HCT116 (cell line): ENCODE measurements at regions not wholly inside any gene's neighbourhood (a gene's known extent, or its start where the extent isn't known, plus 50 kb on each side); places are given as distances from the start of the nearest gene placed in this dataset.

Experiments
- ATAC-seq: fragments of 200-7000 bp; cut with Tn5 transposase; 2 replicates; pipeline ENCODE4 v1.9.1; 2020; ENCODE audit warnings: mild to moderate bottlenecking, moderate library complexity
- BruUV-seq: library from RNA; stranded (reverse); fragments of 400-500 nt; replicated peaks from 2 replicates; lab custom pipeline; 2021; lab: Mats Ljungman, UMichigan
- CTCF ChIA-PET: fragments of 300-600 bp; sonication (Branson Sonifier 250); formaldehyde crosslinking; loops from one replicate; lab custom pipeline; 2021; ENCODE audit warnings: antibody characterized with exemption; lab: Charles Lee
- POLR2A ChIA-PET: fragments of 300-600, 350-600 bp; sonication (Branson Sonifier 250); formaldehyde crosslinking; loops from one replicate; lab custom pipeline; 2021; ENCODE audit warnings: antibody characterized with exemption; lab: Charles Lee
- RAD21 ChIA-PET, 2 experiments: fragments of 300-600 bp; sonication (Branson Sonifier 250); formaldehyde crosslinking; loops; one replicate each; lab custom pipeline; 2023; ENCODE audit warnings: low total read pairs in 2 of 2; ENCODE audit not compliant: uncharacterized antibody in 2 of 2, unreplicated experiment in 2 of 2, low non-redundant PET in 1 of 2; lab: Charles Lee
- DNase-seq: peaks from one replicate; pipeline ENCODE4 v3.0.0-alpha.2; 2010; ENCODE audit warnings: low read depth, low spot score
- H2AFZ ChIP-seq: fragments of 200-600 bp; shearing (Covaris generic), sonication (generic); 2 replicates; pipeline ENCODE4 v1.6.1; 2017; ENCODE audit warnings: low read depth, mixed run types, mixed read lengths, antibody characterized with exemption, low read length; ENCODE audit not compliant: poor library complexity, severe bottlenecking
- H3K27ac ChIP-seq: 2 replicates; pipeline ENCODE4 v1.5.1; 2012; ENCODE audit warnings: low read depth, low read length
- H3K27me3 ChIP-seq: fragments of 200-600 bp; sonication (generic); 2 replicates; pipeline ENCODE4 v1.6.1; 2016; ENCODE audit warnings: mixed run types, low read length, mixed read lengths; ENCODE audit not compliant: insufficient read depth
- H3K36me3 ChIP-seq, 2 experiments: fragments of 200-500 bp in 1 of 2; fragments of 200-600 bp in 1 of 2; sonication (Bioruptor generic) in 1 of 2; sonication (generic) in 1 of 2; 2 replicates each; pipeline versions ENCODE4 v1.5.1 to v1.6.1; 2014 to 2016; ENCODE audit warnings: low read length in 2 of 2, inconsistent platforms in 1 of 2, mixed read lengths in 1 of 2, mixed run types in 1 of 2; ENCODE audit not compliant: insufficient read depth in 2 of 2, control insufficient read depth in 1 of 2
- H3K4me1 ChIP-seq, 2 experiments: fragments of 200-600 bp in 1 of 2; sonication (generic) in 1 of 2; 2 replicates each; pipeline versions ENCODE4 v1.5.1 to v1.6.1; 2012 to 2017; ENCODE audit warnings: low read length in 2 of 2, inconsistent platforms in 1 of 2, mild to moderate bottlenecking in 1 of 2, mixed read lengths in 1 of 2, mixed run types in 1 of 2, moderate library complexity in 1 of 2; ENCODE audit not compliant: insufficient read depth in 2 of 2, control insufficient read depth in 1 of 2
- H3K4me2 ChIP-seq: fragments of 200-600 bp; sonication (generic); 2 replicates; pipeline ENCODE4 v1.6.1; 2017; ENCODE audit warnings: mixed run types, low read length, mixed read lengths
- H3K4me3 ChIP-seq, 2 experiments: fragments of 200-600 bp in 1 of 2; sonication (generic) in 1 of 2; replicated peaks in 1 of 2; 2 replicates each; pipeline ENCODE4 v1.5.1; 2011 to 2016; ENCODE audit warnings: low read length in 2 of 2, control low read depth in 1 of 2, low read depth in 1 of 2, mild to moderate bottlenecking in 1 of 2, mixed read lengths in 1 of 2, mixed run types in 1 of 2
- H3K79me2 ChIP-seq: fragments of 200-600 bp; sonication (generic); 2 replicates; pipeline ENCODE4 v1.6.1; 2017; ENCODE audit warnings: mild to moderate bottlenecking, mixed run types, low read length, moderate library complexity, mixed read lengths; ENCODE audit not compliant: insufficient read depth
- H3K9ac ChIP-seq: fragments of 200-600 bp; sonication (generic); 2 replicates; pipeline ENCODE4 v1.6.1; 2016; ENCODE audit warnings: low read length, mixed read lengths
- H3K9me2 ChIP-seq: fragments of 200-600 bp; sonication (generic), shearing (Covaris generic); 2 replicates; pipeline ENCODE4 v1.6.1; 2017; ENCODE audit warnings: mixed run types, mild to moderate bottlenecking, moderate library complexity; ENCODE audit not compliant: insufficient read depth
- H3K9me3 ChIP-seq, 2 experiments: fragments of 200-500 bp in 1 of 2; fragments of 200-600 bp in 1 of 2; sonication (Bioruptor generic) in 1 of 2; sonication (generic) in 1 of 2; 2 replicates each; pipeline ENCODE4 v1.6.1; 2014 to 2017; ENCODE audit warnings: low read length in 2 of 2, mixed read lengths in 2 of 2, inconsistent platforms in 1 of 2, low read depth in 1 of 2, mild to moderate bottlenecking in 1 of 2, mixed run types in 1 of 2, moderate library complexity in 1 of 2; ENCODE audit not compliant: control insufficient read depth in 1 of 2, insufficient read depth in 1 of 2
- H4K20me1 ChIP-seq: fragments of 200-600 bp; sonication (generic), shearing (Covaris generic); 2 replicates; pipeline ENCODE4 v1.6.1; 2017; ENCODE audit warnings: mixed run types, mild to moderate bottlenecking, moderate library complexity; ENCODE audit not compliant: insufficient read depth
- CBX3 ChIP-seq: IDR thresholded peaks from 2 replicates; pipeline ENCODE4 v1.6.1; 2012; ENCODE audit warnings: low read depth
- EZH2 ChIP-seq: fragments of 200-600 bp; sonication (generic); IDR thresholded peaks from 2 replicates; pipeline ENCODE4 v1.6.1; 2017; ENCODE audit warnings: antibody characterized with exemption, mixed run types
- EZH2phosphoT487 ChIP-seq: fragments of 200-600 bp; IDR thresholded peaks from 2 replicates; pipeline ENCODE4 v1.6.1; 2018; ENCODE audit warnings: antibody characterized with exemption, borderline replicate concordance
- POLR2A ChIP-seq: IDR thresholded peaks from 2 replicates; pipeline ENCODE4 v1.7.0; 2011; ENCODE audit warnings: borderline replicate concordance; ENCODE audit not compliant: insufficient read depth, insufficient read length; ENCODE audit errors: extremely low read depth
- RAD21 ChIP-seq: IDR thresholded peaks from 2 replicates; pipeline ENCODE4 v1.6.1; 2012; ENCODE audit warnings: low read depth, mild to moderate bottlenecking
- REST ChIP-seq: IDR thresholded peaks from 2 replicates; pipeline ENCODE4 v1.6.1; 2012; ENCODE audit warnings: low read depth
- SP1 ChIP-seq: IDR thresholded peaks from 2 replicates; pipeline ENCODE4 v1.6.1; 2012; ENCODE audit warnings: low read depth
- SRF ChIP-seq: IDR thresholded peaks from 2 replicates; pipeline ENCODE4 v1.6.1; 2012; ENCODE audit warnings: low read depth
- TCF7L2 ChIP-seq: IDR thresholded peaks from 2 replicates; pipeline ENCODE4 v1.7.0; 2011; ENCODE audit warnings: borderline replicate concordance, inconsistent platforms; ENCODE audit not compliant: insufficient read depth, insufficient read length; ENCODE audit errors: extremely low read depth
- intact Hi-C: fragments of 100-400 bp; cut with micrococcal nuclease; formaldehyde crosslinking; loops from 2 replicates; pipeline ENCODE4 v1.10.0; 2022
- TF ChIP-seq, protein P1 (sequence below), 3 experiments: fragments of 200-600 bp in 1 of 3; sonication (generic) in 1 of 3; IDR thresholded peaks in 2 of 3; conservative IDR thresholded peaks in 1 of 3; 2 replicates each; pipeline ENCODE4 v1.5.1; 2012 to 2017; ENCODE audit warnings: low read depth in 2 of 3, low read length in 2 of 3, antibody characterized with exemption in 1 of 3, borderline replicate concordance in 1 of 3, control low read depth in 1 of 3, mild to moderate bottlenecking in 1 of 3, mixed read lengths in 1 of 3, mixed run types in 1 of 3, moderate library complexity in 1 of 3; ENCODE audit not compliant: insufficient read depth in 1 of 3

DNA sequence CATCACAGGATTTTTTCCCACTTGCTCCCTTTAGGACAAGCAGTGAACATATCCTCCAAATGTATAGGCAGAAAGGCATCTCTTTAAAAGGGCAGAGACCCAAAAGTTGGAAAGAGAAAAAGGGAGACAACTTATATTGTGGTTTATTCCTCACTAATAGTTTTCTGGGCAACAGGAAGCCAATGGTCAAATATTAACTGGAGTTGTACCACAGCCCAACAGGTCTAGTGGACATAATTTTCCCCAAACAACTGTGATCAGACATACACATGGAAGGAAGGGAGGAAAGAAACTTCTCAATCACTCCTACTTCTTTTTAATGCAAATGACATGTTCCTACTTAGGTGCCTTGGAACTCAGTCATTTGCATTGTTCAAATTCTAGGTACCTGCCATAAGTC, 78.4 kb downstream of the SOX9 start:
- no peak overlapping the region for H3K27ac ChIP-seq
- no peak overlapping the region for H3K4me3 ChIP-seq
- H3K27me3 ChIP-seq, result no peaks in the 10 kb centered on the region
- H2AFZ ChIP-seq, result no peak overlapping the region
- RAD21 ChIA-PET, result no interaction called here
- H3K4me2 ChIP-seq, result no peak overlapping the region
- no peaks in the 10 kb centered on the region for H3K4me1 ChIP-seq
- no peak for DNase-seq
- H4K20me1 ChIP-seq, result no peaks in the 10 kb centered on the region
- intact Hi-C loops, result no loop called here
- BruUV-seq, result no TSS peak
- H3K9me2 ChIP-seq, result peaks cover 6% of the 10 kb centered on the region; the same call in 1 of the 2 replicates
- no peaks in the 10 kb centered on the region for H3K36me3 ChIP-seq
- CTCF ChIA-PET, result no interaction called here
- TF ChIP-seq SRF (no peak), EZH2phosphoT487 (no peak), TCF7L2 (no peak), EZH2 (no peak), POLR2A (no peak), RAD21 (no peak), REST (no peak), CBX3 (no peak), SP1 (no peak)
- TF ChIP-seq, protein P1, sequence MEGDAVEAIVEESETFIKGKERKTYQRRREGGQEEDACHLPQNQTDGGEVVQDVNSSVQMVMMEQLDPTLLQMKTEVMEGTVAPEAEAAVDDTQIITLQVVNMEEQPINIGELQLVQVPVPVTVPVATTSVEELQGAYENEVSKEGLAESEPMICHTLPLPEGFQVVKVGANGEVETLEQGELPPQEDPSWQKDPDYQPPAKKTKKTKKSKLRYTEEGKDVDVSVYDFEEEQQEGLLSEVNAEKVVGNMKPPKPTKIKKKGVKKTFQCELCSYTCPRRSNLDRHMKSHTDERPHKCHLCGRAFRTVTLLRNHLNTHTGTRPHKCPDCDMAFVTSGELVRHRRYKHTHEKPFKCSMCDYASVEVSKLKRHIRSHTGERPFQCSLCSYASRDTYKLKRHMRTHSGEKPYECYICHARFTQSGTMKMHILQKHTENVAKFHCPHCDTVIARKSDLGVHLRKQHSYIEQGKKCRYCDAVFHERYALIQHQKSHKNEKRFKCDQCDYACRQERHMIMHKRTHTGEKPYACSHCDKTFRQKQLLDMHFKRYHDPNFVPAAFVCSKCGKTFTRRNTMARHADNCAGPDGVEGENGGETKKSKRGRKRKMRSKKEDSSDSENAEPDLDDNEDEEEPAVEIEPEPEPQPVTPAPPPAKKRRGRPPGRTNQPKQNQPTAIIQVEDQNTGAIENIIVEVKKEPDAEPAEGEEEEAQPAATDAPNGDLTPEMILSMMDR (IDR thresholded peaks at IDR 0.05 in 2 of 3, conservative IDR thresholded peaks at IDR 0.05 in 1 of 3; ENCODE audit: borderline replicate concordance in 1 of 3, insufficient read depth in 1 of 3, low read depth in 2 of 3, low read length in 2 of 3), result no peak
- no peaks in the 10 kb centered on the region for H3K9me3 ChIP-seq
- no peaks in the 10 kb centered on the region for H3K79me2 ChIP-seq
- no peak for ATAC-seq
- no peak overlapping the region for H3K9ac ChIP-seq
- POLR2A ChIA-PET, result interaction anchor here (0.7 kb wide), 1 partner anchor 19 kb away, joined by 3 read pairs; no protein-coding TSS in a partner anchor
